ENCODE measurements at regions not wholly inside any gene's neighbourhood (a gene's known extent, or its start where the extent isn't known, plus 50 kb on each side); places are given as distances from the start of the nearest gene placed in this dataset.

- DNase-seq, result no peak
- WGBS, 2 donors, result 44 to 70% methylated on average over 8 of the region's 8 CpGs
- Histone ChIP-seq H3K27me3 (no peaks in the 10 kb centered on the region), H3K4me3 (no peak overlapping the region), H3K36me3 (no peaks in the 10 kb centered on the region), H3K9me3 (peaks cover 0 to 4% (median 2%) of the 10 kb centered on the region in 4 donors), H3K4me1 (peaks cover 0 to 14% (median 7%) of the 10 kb centered on the region in 4 donors), H3K27ac (no peak overlapping the region)
- peak in 3 of 4 donors; percentile 33 to 64 (median 61) for TF ChIP-seq POLR2AphosphoS5 (IDR thresholded peaks at IDR 0.05)
- no peak for TF ChIP-seq CTCF (IDR thresholded peaks at IDR 0.05)
- intact Hi-C loops (cut with DNase I), result no loop called here
Observed at GRCh38 chr12:5309654-5310053, 122.3 kb upstream of the NTF3 start.

GRCh38 chr12:5310151-5310550, 121.8 kb upstream of the NTF3 start:
- TF ChIP-seq POLR2AphosphoS5 (IDR thresholded peaks at IDR 0.05), result no peak
- no peak for TF ChIP-seq EP300 (IDR thresholded peaks at IDR 0.05)
- TF ChIP-seq CTCF (IDR thresholded peaks at IDR 0.05), result no peak
- TF ChIP-seq POLR2A (IDR thresholded peaks at IDR 0.05), result no peak
- Histone ChIP-seq H3K36me3 (no peaks in the 10 kb centered on the region), H3K27me3 (no peaks in the 10 kb centered on the region), H3K4me3 (no peak overlapping the region), H3K4me1 (peaks cover 0 to 14% (median 7%) of the 10 kb centered on the region in 4 donors), H3K9me3 (peaks cover 0 to 4% (median 2%) of the 10 kb centered on the region in 4 donors), H3K27ac (no peak overlapping the region)
- intact Hi-C loops (cut with DNase I), result no loop called here
- 79 to 81% methylated on average over 1 of the region's 1 CpG for WGBS, 2 donors
- no peak for DNase-seq

GRCh38 chr12:5317556-5317955, 114.4 kb upstream of the NTF3 start:
- DNase-seq, result no peak
- Histone ChIP-seq H3K27me3 (no peaks in the 10 kb centered on the region), H3K27ac (no peak overlapping the region), H3K36me3 (no peaks in the 10 kb centered on the region), H3K9me3 (peaks cover 0 to 4% (median 2%) of the 10 kb centered on the region in 4 donors), H3K4me1 (no peaks in the 10 kb centered on the region), H3K4me3 (no peak overlapping the region)
- intact Hi-C loops (cut with DNase I), result no loop called here
- TF ChIP-seq POLR2A (IDR thresholded peaks at IDR 0.05), result no peak
- TF ChIP-seq CTCF (IDR thresholded peaks at IDR 0.05), result no peak
- no peak for TF ChIP-seq EP300 (IDR thresholded peaks at IDR 0.05)
- no peak for TF ChIP-seq POLR2AphosphoS5 (IDR thresholded peaks at IDR 0.05)

GRCh38 chr12:5318874-5319273, 113.0 kb upstream of the NTF3 start:
- Histone ChIP-seq H3K4me1 (no peaks in the 10 kb centered on the region), H3K27ac (no peak overlapping the region), H3K4me3 (no peak overlapping the region), H3K36me3 (no peaks in the 10 kb centered on the region), H3K9me3 (peaks cover 0 to 4% (median 2%) of the 10 kb centered on the region in 4 donors), H3K27me3 (no peaks in the 10 kb centered on the region)
- intact Hi-C loops (cut with DNase I), result no loop called here
- DNase-seq, result no peak
- TF ChIP-seq POLR2AphosphoS5 (IDR thresholded peaks at IDR 0.05) (no peak), POLR2A (IDR thresholded peaks at IDR 0.05) (no peak), CTCF (IDR thresholded peaks at IDR 0.05) (no peak), EP300 (IDR thresholded peaks at IDR 0.05) (no peak)

Data from sigmoid colon (tissue), 6 donors.